HG03135 (cell line): ENCODE measurements at regions not wholly inside any gene's neighbourhood (a gene's known extent, or its start where the extent isn't known, plus 50 kb on each side); places are given as distances from the start of the nearest gene placed in this dataset.
A peak's percentile ranks its signal among the peaks of the same experiment; 100 is the strongest.

Experiments
- ATAC-seq: cut with Tn5 transposase; IDR thresholded peaks from one replicate; pipeline ENCODE4 v1.9.1; 2021; ENCODE audit warnings: mild to moderate bottlenecking, moderate library complexity; ENCODE audit not compliant: unreplicated experiment

- ATAC-seq, result no peak
Measured at GRCh38 chr13:40398065-40398464, 268.4 kb downstream of the FOXO1 start.

GRCh38 chr13:40399756-40400155 lies 266.7 kb downstream of the FOXO1 start:
- ATAC-seq, result no peak

- peak; percentile 91 for ATAC-seq
Measured at GRCh38 chr13:40401911-40402776, 264.3 kb downstream of the FOXO1 start.

- no peak for ATAC-seq
Measured at GRCh38 chr13:40402931-40403431, 263.5 kb downstream of the FOXO1 start.

- ATAC-seq, result no peak
Measured at GRCh38 chr13:40403509-40404241, 262.8 kb downstream of the FOXO1 start.

- ATAC-seq, result no peak
Measured at GRCh38 chr13:40404407-40404806, 262.0 kb downstream of the FOXO1 start.

- ATAC-seq, result no peak
Measured at GRCh38 chr13:40404967-40405716, 261.3 kb downstream of the FOXO1 start.

- ATAC-seq, result no peak
Measured at GRCh38 chr13:40406405-40407120, 259.9 kb downstream of the FOXO1 start.

GRCh38 chr13:40407567-40407966 lies 258.9 kb downstream of the FOXO1 start:
- ATAC-seq, result no peak

- ATAC-seq, result no peak
Measured at GRCh38 chr13:40408602-40409001, 257.8 kb downstream of the FOXO1 start.

GRCh38 chr13:40409278-40409677 lies 257.2 kb downstream of the FOXO1 start:
- no peak for ATAC-seq

GRCh38 chr13:40410315-40410714 lies 256.1 kb downstream of the FOXO1 start:
- ATAC-seq, result no peak

GRCh38 chr13:40420160-40420740 lies 246.2 kb downstream of the FOXO1 start:
- no peak for ATAC-seq

GRCh38 chr13:40422588-40423235 lies 243.7 kb downstream of the FOXO1 start:
- no peak for ATAC-seq

- no peak for ATAC-seq
Measured at GRCh38 chr13:40428354-40428753, 238.1 kb downstream of the FOXO1 start.

GRCh38 chr13:40429706-40430545 lies 236.5 kb downstream of the FOXO1 start:
- ATAC-seq, result no peak

GRCh38 chr13:40432018-40432978 lies 234.1 kb downstream of the FOXO1 start:
- peak; percentile 72 for ATAC-seq

GRCh38 chr13:40433001-40433400 lies 233.4 kb downstream of the FOXO1 start:
- ATAC-seq, result no peak
